CD14-positive monocyte (primary cell): ENCODE measurements at regions not wholly inside any gene's neighbourhood (a gene's known extent, or its start where the extent isn't known, plus 50 kb on each side); places are given as distances from the start of the nearest gene placed in this dataset.

Experiments used
- DNase-seq, 3 donors: peaks; one replicate each; pipeline ENCODE4 v3.0.0-alpha.2; 2011 to 2022
- H2AFZ ChIP-seq: 2 replicates; pipeline ENCODE4 v1.6.0; 2012; ENCODE audit warnings: mild to moderate bottlenecking, low read depth, low read length, inconsistent platforms; ENCODE audit not compliant: insufficient read depth, poor library complexity, severe bottlenecking
- H3K27ac ChIP-seq, 2 donors: 1 replicate in 1 of 2; 2 replicates in 1 of 2; pipeline ENCODE4 v1.5.1; 2012 to 2013; ENCODE audit warnings: low read length in 2 of 2, control low read depth in 1 of 2, inconsistent platforms in 1 of 2, low read depth in 1 of 2, mild to moderate bottlenecking in 1 of 2
- H3K27me3 ChIP-seq, 2 donors: one replicate each; pipeline versions ENCODE4 v1.6.0 to v1.6.1; 2011 to 2013; ENCODE audit warnings: low read length in 2 of 2; ENCODE audit not compliant: control insufficient read depth in 2 of 2, insufficient read depth in 2 of 2
- H3K36me3 ChIP-seq, 2 donors: replicated peaks in 1 of 2; 1 replicate in 1 of 2; 2 replicates in 1 of 2; pipeline versions ENCODE4 v1.5.1 to v1.6.1; 2012 to 2013; ENCODE audit warnings: low read length in 2 of 2, control low read depth in 1 of 2, inconsistent platforms in 1 of 2, mild to moderate bottlenecking in 1 of 2; ENCODE audit not compliant: insufficient read depth in 2 of 2, control insufficient read depth in 1 of 2
- H3K4me1 ChIP-seq, 2 donors: 1 replicate in 1 of 2; 2 replicates in 1 of 2; pipeline versions ENCODE4 v1.5.1 to v1.6.1; 2012 to 2013; ENCODE audit warnings: low read length in 2 of 2, control low read depth in 1 of 2, inconsistent platforms in 1 of 2, mild to moderate bottlenecking in 1 of 2, moderate library complexity in 1 of 2; ENCODE audit not compliant: insufficient read depth in 2 of 2, control insufficient read depth in 1 of 2
- H3K4me2 ChIP-seq: replicated peaks from 2 replicates; pipeline ENCODE3; 2012; ENCODE audit warnings: low read length, moderate library complexity, mild to moderate bottlenecking; ENCODE audit not compliant: poor library complexity, severe bottlenecking; ENCODE audit errors: extremely low read depth
- H3K4me3 ChIP-seq, 3 experiments: fragments of 200-600 bp in 1 of 3; sonication (generic) in 1 of 3; replicated peaks in 1 of 3; 1 replicate in 2 of 3; 2 replicates in 1 of 3; pipeline ENCODE4 v1.5.1; 2011 to 2013; ENCODE audit warnings: low read length in 3 of 3, mild to moderate bottlenecking in 3 of 3, control low read depth in 2 of 3, low read depth in 2 of 3, inconsistent platforms in 1 of 3, moderate library complexity in 1 of 3
- H3K79me2 ChIP-seq: 2 replicates; pipeline ENCODE4 v1.6.0; 2012; ENCODE audit warnings: mild to moderate bottlenecking, control low read depth, inconsistent platforms, low read length, moderate library complexity; ENCODE audit not compliant: insufficient read depth
- H3K9ac ChIP-seq: 2 replicates; pipeline ENCODE4 v1.6.0; 2017; ENCODE audit warnings: low read length, mild to moderate bottlenecking; ENCODE audit not compliant: insufficient read depth, poor library complexity, severe bottlenecking
- H3K9me3 ChIP-seq, 2 donors: replicated peaks in 1 of 2; 1 replicate in 1 of 2; 2 replicates in 1 of 2; pipeline versions ENCODE4 v1.5.1 to v1.6.1; 2012 to 2013; ENCODE audit warnings: low read length in 2 of 2, control low read depth in 1 of 2; ENCODE audit not compliant: control insufficient read depth in 1 of 2, insufficient read depth in 1 of 2
- H4K20me1 ChIP-seq: 2 replicates; pipeline ENCODE4 v1.6.0; 2012; ENCODE audit warnings: mild to moderate bottlenecking, low read length, control low read depth, moderate library complexity; ENCODE audit not compliant: insufficient read depth
- H3K27ac Mint-ChIP-seq, 7 donors: one replicate each; pipeline ENCODE4 v1.8.0; 2020; ENCODE audit warnings: mild to moderate bottlenecking in 7 of 7, mixed read lengths in 7 of 7, moderate library complexity in 6 of 7, inconsistent platforms in 2 of 7
- H3K27me3 Mint-ChIP-seq, 3 donors: one replicate each; pipeline ENCODE4 v1.8.0; 2021 to 2022; ENCODE audit warnings: low read depth in 3 of 3, mild to moderate bottlenecking in 3 of 3, mixed read lengths in 3 of 3, moderate library complexity in 3 of 3, inconsistent platforms in 1 of 3
- H3K36me3 Mint-ChIP-seq, 2 donors: one replicate each; pipeline ENCODE4 v1.8.0; 2020; ENCODE audit warnings: mixed read lengths in 2 of 2, inconsistent platforms in 1 of 2, mild to moderate bottlenecking in 1 of 2
- H3K4me1 Mint-ChIP-seq: one replicate; pipeline ENCODE4 v1.8.0; 2020; ENCODE audit warnings: mild to moderate bottlenecking, mixed read lengths
- H3K4me3 Mint-ChIP-seq, 2 donors: one replicate each; pipeline ENCODE4 v1.8.0; 2020; ENCODE audit warnings: mild to moderate bottlenecking in 2 of 2, mixed read lengths in 2 of 2, moderate library complexity in 1 of 2
- H3K9me3 Mint-ChIP-seq, 7 donors: one replicate each; pipeline ENCODE4 v1.8.0; 2020 to 2022; ENCODE audit warnings: mixed read lengths in 7 of 7, mild to moderate bottlenecking in 6 of 7, moderate library complexity in 6 of 7, inconsistent platforms in 2 of 7
- CTCF ChIP-seq: fragments of 200-600 bp; IDR thresholded peaks from one replicate; pipeline ENCODE4 v1.8.0; 2022; ENCODE audit warnings: antibody characterized with exemption, mild to moderate bottlenecking
- WGBS: methylation state at CpG from one replicate; pipeline ENCODE4 v1.1.5; 2013; ENCODE audit warnings: missing lambda C conversion rate; ENCODE audit not compliant: insufficient coverage; 5-methylcytosine and 5-hydroxymethylcytosine counted together
- intact Hi-C, 2 donors: fragments of 100-400 bp; cut with micrococcal nuclease; formaldehyde crosslinking; loops; one replicate each; pipeline versions ENCODE4 v1.15.0 to v1.15.1; 2023

GRCh38 chr7:25754333-25754732, 397.7 kb upstream of the NFE2L3 start:
- no peak overlapping the region for H3K4me3 Mint-ChIP-seq
- WGBS, result 89% methylated on average over 7 of the region's 7 CpGs
- Histone ChIP-seq H3K9me3 (no peaks in the 10 kb centered on the region), H4K20me1 (no peaks in the 10 kb centered on the region), H3K79me2 (no peaks in the 10 kb centered on the region), H3K27me3 (no peaks in the 10 kb centered on the region), H3K9ac (no peak overlapping the region), H3K4me3 (no peak overlapping the region), H3K36me3 (no peaks in the 10 kb centered on the region), H2AFZ (no peak overlapping the region), H3K4me2 (no peak overlapping the region), H3K27ac (no peak overlapping the region), H3K4me1 (no peaks in the 10 kb centered on the region)
- intact Hi-C loops, result no loop called here
- no peak for TF ChIP-seq CTCF
- peaks cover 0 to 3% (median 0%) of the 10 kb centered on the region in 7 donors for H3K9me3 Mint-ChIP-seq
- no peaks in the 10 kb centered on the region for H3K36me3 Mint-ChIP-seq
- no peak for DNase-seq
- H3K27me3 Mint-ChIP-seq, result peaks cover 0 to 4% (median 4%) of the 10 kb centered on the region in 3 donors
- no peak overlapping the region for H3K27ac Mint-ChIP-seq
- H3K4me1 Mint-ChIP-seq, result no peaks in the 10 kb centered on the region

DNA sequence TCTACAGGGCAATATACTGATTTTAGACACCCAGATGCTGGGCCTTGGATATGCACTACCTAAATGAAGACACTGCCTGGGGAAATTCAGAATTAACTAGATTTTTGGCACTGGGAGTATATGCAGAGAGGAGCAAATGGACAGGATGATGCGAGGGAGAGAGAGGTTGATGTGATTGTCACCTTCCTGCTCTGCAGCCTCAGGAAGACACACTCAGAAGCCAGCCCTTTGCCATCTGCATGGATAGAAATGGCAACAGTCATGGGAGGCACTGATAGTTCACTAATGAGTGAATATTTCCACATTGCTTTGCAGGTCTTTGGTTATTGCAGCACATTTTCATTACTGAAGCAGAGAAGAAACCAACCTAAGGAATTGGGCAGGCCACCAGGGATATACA, 397.2 kb upstream of the NFE2L3 start:
- 100% methylated on average over 1 of the region's 1 CpG for WGBS
- no peaks in the 10 kb centered on the region for H3K79me2 ChIP-seq
- Mint-ChIP-seq H3K9me3 (peaks cover 0 to 3% (median 0%) of the 10 kb centered on the region in 7 donors), H3K4me3 (no peak overlapping the region), H3K27me3 (peaks cover 0 to 4% (median 4%) of the 10 kb centered on the region in 3 donors), H3K27ac (no peak overlapping the region), H3K36me3 (no peaks in the 10 kb centered on the region), H3K4me1 (no peaks in the 10 kb centered on the region)
- H3K36me3 ChIP-seq, result no peaks in the 10 kb centered on the region
- no peak overlapping the region for H3K4me3 ChIP-seq
- DNase-seq, result no peak
- no peak overlapping the region for H3K4me2 ChIP-seq
- H3K27me3 ChIP-seq, result no peaks in the 10 kb centered on the region
- H4K20me1 ChIP-seq, result no peaks in the 10 kb centered on the region
- H3K27ac ChIP-seq, result no peak overlapping the region
- TF ChIP-seq CTCF, result no peak
- no peak overlapping the region for H2AFZ ChIP-seq
- H3K9me3 ChIP-seq, result no peaks in the 10 kb centered on the region
- intact Hi-C loops, result no loop called here
- no peak overlapping the region for H3K9ac ChIP-seq
- H3K4me1 ChIP-seq, result no peaks in the 10 kb centered on the region
